ENCODE measurements at regions not wholly inside any gene's neighbourhood (a gene's known extent, or its start where the extent isn't known, plus 50 kb on each side); places are given as distances from the start of the nearest gene placed in this dataset.

DNA sequence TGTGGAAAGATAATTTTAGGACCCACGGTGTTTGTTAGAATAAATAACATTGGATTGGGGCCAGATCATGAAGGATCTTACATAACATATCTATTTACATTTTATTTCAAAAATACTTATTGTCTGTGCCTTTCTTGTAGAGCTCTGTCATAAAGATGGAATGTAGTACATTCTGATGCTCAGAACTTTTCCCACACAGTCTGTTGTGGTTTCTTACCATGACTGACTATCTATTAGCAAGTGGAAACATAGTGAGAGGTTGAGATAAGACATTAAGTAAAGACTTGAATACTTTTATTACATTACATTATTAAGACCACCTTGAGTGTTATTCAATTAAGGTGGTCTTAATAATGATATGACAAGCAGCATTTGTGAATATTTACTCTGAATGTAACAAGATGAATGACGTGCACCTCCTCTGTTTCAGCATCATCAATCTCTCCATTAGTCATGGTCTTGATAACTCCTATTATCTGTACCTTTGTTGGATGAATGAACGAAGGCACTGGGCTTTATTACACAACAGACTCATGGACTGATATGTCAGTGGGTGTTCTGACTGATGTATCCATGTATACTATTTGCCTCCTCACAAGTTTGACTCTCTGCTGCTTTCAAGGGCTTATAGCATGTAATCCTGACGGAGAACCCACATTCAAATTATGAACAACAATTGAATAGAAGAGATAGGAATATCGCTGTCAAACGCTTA lies 883.0 kb upstream of the FLRT2 start:
- TF ChIP-seq, protein P1, sequence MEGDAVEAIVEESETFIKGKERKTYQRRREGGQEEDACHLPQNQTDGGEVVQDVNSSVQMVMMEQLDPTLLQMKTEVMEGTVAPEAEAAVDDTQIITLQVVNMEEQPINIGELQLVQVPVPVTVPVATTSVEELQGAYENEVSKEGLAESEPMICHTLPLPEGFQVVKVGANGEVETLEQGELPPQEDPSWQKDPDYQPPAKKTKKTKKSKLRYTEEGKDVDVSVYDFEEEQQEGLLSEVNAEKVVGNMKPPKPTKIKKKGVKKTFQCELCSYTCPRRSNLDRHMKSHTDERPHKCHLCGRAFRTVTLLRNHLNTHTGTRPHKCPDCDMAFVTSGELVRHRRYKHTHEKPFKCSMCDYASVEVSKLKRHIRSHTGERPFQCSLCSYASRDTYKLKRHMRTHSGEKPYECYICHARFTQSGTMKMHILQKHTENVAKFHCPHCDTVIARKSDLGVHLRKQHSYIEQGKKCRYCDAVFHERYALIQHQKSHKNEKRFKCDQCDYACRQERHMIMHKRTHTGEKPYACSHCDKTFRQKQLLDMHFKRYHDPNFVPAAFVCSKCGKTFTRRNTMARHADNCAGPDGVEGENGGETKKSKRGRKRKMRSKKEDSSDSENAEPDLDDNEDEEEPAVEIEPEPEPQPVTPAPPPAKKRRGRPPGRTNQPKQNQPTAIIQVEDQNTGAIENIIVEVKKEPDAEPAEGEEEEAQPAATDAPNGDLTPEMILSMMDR (IDR thresholded peaks at IDR 0.05; ENCODE audit: insufficient read depth, low read depth, low read length, missing control alignments) = no peak
- no peak for DNase-seq (ENCODE audit: low read depth)
- no peak overlapping the region for H3K4me3 ChIP-seq (ENCODE audit: low read depth, low read length)

DNA sequence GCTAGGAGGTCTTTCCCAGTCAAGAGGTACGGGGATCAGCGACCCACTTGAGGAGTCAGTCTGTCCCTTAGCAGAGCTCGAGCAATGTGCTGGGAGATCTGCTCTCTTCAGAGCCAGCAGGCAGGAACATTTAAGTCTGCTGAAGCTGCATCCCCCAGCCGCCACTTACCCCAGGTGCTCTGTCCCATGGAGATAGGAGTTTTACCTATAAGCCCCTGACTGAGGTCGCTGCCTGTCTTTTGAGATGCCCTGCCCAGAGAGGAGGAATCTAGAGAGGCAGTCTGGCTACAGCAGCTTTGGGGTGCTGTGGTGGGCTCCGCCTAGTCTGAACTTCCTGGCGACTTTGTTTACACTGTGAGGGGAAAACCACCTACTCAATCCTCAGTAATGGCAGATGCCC lies 874.9 kb upstream of the FLRT2 start:
- TF ChIP-seq, protein P1 (IDR thresholded peaks at IDR 0.05; ENCODE audit: insufficient read depth, low read depth, low read length, missing control alignments) = no peak
- no peak for DNase-seq (ENCODE audit: low read depth)
- no peak overlapping the region for H3K4me3 ChIP-seq (ENCODE audit: low read depth, low read length)

DNA sequence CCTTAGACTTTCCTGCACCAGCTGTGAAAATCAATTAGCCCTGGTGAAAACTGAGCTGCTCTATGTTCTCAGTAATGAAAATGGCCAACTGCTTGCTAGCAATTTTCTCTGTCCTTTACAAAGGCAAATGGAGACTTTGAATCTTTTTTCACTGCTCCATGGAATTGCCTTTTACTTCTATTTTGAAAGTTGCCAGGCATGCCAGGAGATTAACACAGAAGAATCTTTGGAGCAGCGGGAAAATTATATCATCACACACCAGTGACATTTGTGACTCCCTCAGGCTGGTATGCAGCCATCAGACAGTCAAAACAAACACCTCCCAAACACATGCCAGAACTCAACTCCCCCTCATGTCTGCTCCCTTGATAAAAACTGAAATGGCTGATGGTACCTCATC lies 872.0 kb upstream of the FLRT2 start:
- TF ChIP-seq, protein P1 (IDR thresholded peaks at IDR 0.05; ENCODE audit: insufficient read depth, low read depth, low read length, missing control alignments) = no peak
- DNase-seq (ENCODE audit: low read depth) = no peak
- no peak overlapping the region for H3K4me3 ChIP-seq (ENCODE audit: low read depth, low read length)

DNA sequence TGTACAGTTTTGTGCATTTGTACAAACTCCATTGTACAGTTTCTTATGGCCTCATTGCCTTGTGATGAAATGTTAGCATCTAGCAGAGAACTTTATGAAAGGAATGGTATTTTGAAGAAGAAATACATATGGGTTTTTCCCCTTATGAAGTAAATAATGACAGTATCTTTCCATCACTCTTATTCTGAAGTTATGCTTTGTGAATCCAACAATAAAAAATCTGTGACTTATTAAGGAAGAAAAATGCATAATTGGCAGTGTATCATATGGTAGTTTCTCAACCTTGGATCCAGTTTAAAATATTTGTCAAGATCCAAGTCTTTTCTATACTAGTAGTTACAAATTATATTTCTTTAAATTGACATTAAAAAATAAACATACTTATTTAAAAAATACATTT lies 859.1 kb upstream of the FLRT2 start:
- TF ChIP-seq, protein P1 (IDR thresholded peaks at IDR 0.05; ENCODE audit: insufficient read depth, low read depth, low read length, missing control alignments) = no peak
- no peak for DNase-seq (ENCODE audit: low read depth)
- no peak overlapping the region for H3K4me3 ChIP-seq (ENCODE audit: low read depth, low read length)

DNA sequence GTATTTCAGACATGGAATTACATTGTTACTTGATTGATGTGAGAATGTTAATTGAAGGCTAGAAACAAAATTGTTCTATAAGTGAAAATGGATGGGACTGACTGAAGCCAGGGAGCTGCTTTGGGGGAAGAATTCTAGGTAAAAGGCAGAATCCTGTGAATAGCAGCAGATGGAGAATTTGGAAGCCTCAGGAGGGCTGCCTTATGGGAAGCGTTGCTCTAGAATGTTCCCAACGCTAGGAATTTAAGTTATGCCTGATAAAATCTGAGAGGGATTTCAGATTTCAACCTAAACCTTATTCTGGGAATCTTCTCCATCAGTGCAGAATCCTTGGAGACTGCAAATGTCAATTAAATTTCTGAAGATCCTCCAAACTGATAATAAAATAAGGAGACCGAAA lies 858.2 kb upstream of the FLRT2 start:
- no peak for DNase-seq (ENCODE audit: low read depth)
- H3K4me3 ChIP-seq (ENCODE audit: low read depth, low read length) = no peak overlapping the region
- TF ChIP-seq, protein P1 (IDR thresholded peaks at IDR 0.05; ENCODE audit: insufficient read depth, low read depth, low read length, missing control alignments) = no peak

DNA sequence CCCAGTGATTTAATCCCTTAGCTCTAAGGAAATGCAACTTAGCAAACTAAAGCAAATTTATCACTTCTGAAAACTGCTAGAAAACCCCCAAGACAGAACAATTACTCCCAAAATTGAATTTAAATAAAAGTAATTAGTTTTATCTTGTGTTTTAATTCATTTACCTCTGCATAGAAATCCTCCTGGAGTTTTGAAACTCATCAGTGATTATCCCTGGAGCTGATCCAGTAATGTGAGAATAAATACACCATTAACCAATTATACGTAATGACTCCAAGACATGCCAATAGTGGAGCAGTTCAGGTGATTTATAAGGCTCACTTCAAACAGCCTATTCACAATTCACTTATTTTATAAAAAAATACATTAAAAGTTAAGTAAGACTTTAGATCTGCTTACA lies 855.3 kb upstream of the FLRT2 start:
- no peak overlapping the region for H3K4me3 ChIP-seq (ENCODE audit: low read depth, low read length)
- DNase-seq (ENCODE audit: low read depth) = no peak
- TF ChIP-seq, protein P1 (IDR thresholded peaks at IDR 0.05; ENCODE audit: insufficient read depth, low read depth, low read length, missing control alignments) = no peak

DNA sequence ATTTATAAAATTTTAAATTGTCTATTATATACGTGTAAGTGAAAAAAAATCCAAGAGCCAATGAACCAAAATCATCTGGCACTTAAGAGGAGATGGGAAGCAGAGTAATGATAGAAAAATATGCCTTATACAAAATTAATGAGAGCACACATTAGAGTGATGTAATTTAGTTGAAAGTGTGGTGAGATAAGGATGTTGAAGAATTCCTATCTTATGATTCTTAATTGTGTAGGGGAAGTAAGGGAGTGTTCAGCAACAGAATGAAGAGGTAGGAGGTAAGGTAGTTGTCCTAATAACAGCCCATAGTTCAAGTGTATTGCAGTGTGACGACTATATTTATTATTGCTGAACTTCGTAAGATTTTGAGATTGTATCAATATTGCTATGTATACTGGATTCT lies 843.4 kb upstream of the FLRT2 start:
- H3K4me3 ChIP-seq (ENCODE audit: low read depth, low read length) = no peak overlapping the region
- DNase-seq (ENCODE audit: low read depth) = no peak
- TF ChIP-seq, protein P1 (IDR thresholded peaks at IDR 0.05; ENCODE audit: insufficient read depth, low read depth, low read length, missing control alignments) = no peak

All from GM12865 (cell line).